ENCODE measurements at regions not wholly inside any gene's neighbourhood (a gene's known extent, or its start where the extent isn't known, plus 50 kb on each side); places are given as distances from the start of the nearest gene placed in this dataset.

- no peak for ATAC-seq (ENCODE audit: low read depth)
- no peak overlapping the region for H2AK9ac ChIP-seq (replicated peaks; ENCODE audit: low read depth, low read length, poor library complexity)
- H3K56ac ChIP-seq (ENCODE audit: extremely low read depth, insufficient read depth, low read length): no peak overlapping the region
- H4K91ac ChIP-seq (ENCODE audit: insufficient read depth, low read depth, low read length): no peak overlapping the region
- H3K4me3 ChIP-seq (ENCODE audit: insufficient read depth, low read depth, low read length): no peak overlapping the region
- H2AFZ ChIP-seq (replicated peaks; ENCODE audit: low read length, poor library complexity): no peak overlapping the region
- no peak overlapping the region for H3K23ac ChIP-seq (ENCODE audit: low read depth, low read length)
- no peak overlapping the region for H2BK15ac ChIP-seq (ENCODE audit: low read depth, low read length)
- H2AK5ac ChIP-seq (ENCODE audit: low read depth, low read length): no peak overlapping the region
- H4K20me1 ChIP-seq (ENCODE audit: insufficient read depth, low read length): no peaks in the 10 kb centered on the region
- H3K9ac ChIP-seq (ENCODE audit: low read depth, low read length): no peak overlapping the region
- no peak overlapping the region for H3K14ac ChIP-seq (replicated peaks; ENCODE audit: low read depth, low read length)
- H3K4ac ChIP-seq (ENCODE audit: low read depth, low read length): no peak overlapping the region
- no peak overlapping the region for H3K18ac ChIP-seq (ENCODE audit: low read depth, low read length)
- dilution Hi-C loops (cut with HindIII; ENCODE audit: low sequenced_read_pairs, unreplicated experiment): no loop called here
- no peak overlapping the region for H2BK20ac ChIP-seq (ENCODE audit: low read depth, low read length)
- no peak overlapping the region for H2BK5ac ChIP-seq (ENCODE audit: low read depth, low read length, poor library complexity, severe bottlenecking)
- H3K9me3 ChIP-seq (ENCODE audit: control insufficient read depth, insufficient read depth, low read length): no peaks in the 10 kb centered on the region
- no peak overlapping the region for H4K5ac ChIP-seq (ENCODE audit: low read depth, low read length)
- no peaks in the 10 kb centered on the region for H3K9me1 ChIP-seq (ENCODE audit: insufficient read depth, low read length)
- no peak overlapping the region for H3K4me2 ChIP-seq (ENCODE audit: low read depth, low read length)
- no peaks in the 10 kb centered on the region for H3K4me1 ChIP-seq (ENCODE audit: control insufficient read depth, insufficient read depth, low read length)
- no peak overlapping the region for H4K8ac ChIP-seq (ENCODE audit: low read depth in 2 of 2, low read length in 2 of 2)
- H3K36me3 ChIP-seq (ENCODE audit: control insufficient read depth, insufficient read depth, low read length): no peaks in the 10 kb centered on the region
- in situ Hi-C loops (cut with MboI; ENCODE audit: low sequenced_read_pairs): no loop called here
- no TSS peak for BruUV-seq (replicated peaks)
- H2BK120ac ChIP-seq (ENCODE audit: low read depth, low read length): no peak overlapping the region
- ChIA-PET POLR2A (ENCODE audit: unreplicated experiment) (no interaction called here), CTCF (no interaction called here)
- intact Hi-C loops (cut with micrococcal nuclease): no loop called here
- TF ChIP-seq NFE2L2 (IDR thresholded peaks at IDR 0.05; ENCODE audit: low read depth, low read length) (no peak), MXI1 (IDR thresholded peaks at IDR 0.05; ENCODE audit: borderline replicate concordance, low read depth, low read length) (no peak), SMC3 (IDR thresholded peaks at IDR 0.05; ENCODE audit: low read depth, low read length) (no peak), CHD1 (IDR thresholded peaks at IDR 0.05; ENCODE audit: low read depth, low read length) (no peak), POLR2A (IDR thresholded peaks at IDR 0.05; ENCODE audit: low read depth, low read length) (no peak), USF2 (IDR thresholded peaks at IDR 0.05; ENCODE audit: low read depth, low read length) (no peak), MAFK (IDR thresholded peaks at IDR 0.05; ENCODE audit: low read depth, low read length) (no peak), RFX5 (IDR thresholded peaks at IDR 0.05; ENCODE audit: low read depth, low read length) (no peak)
- no peaks in the 10 kb centered on the region for H3K27me3 ChIP-seq (ENCODE audit: control insufficient read depth, insufficient read depth, low read length)
- no peaks in the 10 kb centered on the region for H3K79me1 ChIP-seq (ENCODE audit: low read depth in 1 of 2, low read length in 2 of 2)
- DNase-seq: no peak
- no peak overlapping the region for H3K27ac ChIP-seq (ENCODE audit: insufficient read depth, low read length)
These were observed 782.8 kb upstream of the ACO1 start for GRCh38 chr9:31601666-31602065.
